Hepatocyte (in vitro differentiated cells): ENCODE measurements at regions not wholly inside any gene's neighbourhood (a gene's known extent, or its start where the extent isn't known, plus 50 kb on each side); places are given as distances from the start of the nearest gene placed in this dataset.

Experiments used
- DNase-seq: peaks from one replicate; pipeline ENCODE4 v3.0.0-alpha.2; 2016; ENCODE audit warnings: low spot score
- H2AFZ ChIP-seq: fragments of 200-600 bp; sonication (generic); 2 replicates; pipeline ENCODE4 v1.6.0; 2016; ENCODE audit warnings: antibody characterized with exemption, mild to moderate bottlenecking
- H3K27ac ChIP-seq: fragments of 200-600 bp; sonication (generic); 2 replicates; pipeline ENCODE4 v1.5.1; 2016; ENCODE audit warnings: mild to moderate bottlenecking
- H3K27me3 ChIP-seq: fragments of 200-600 bp; sonication (generic); 2 replicates; pipeline ENCODE4 v1.6.1; 2016
- H3K36me3 ChIP-seq: fragments of 200-600 bp; sonication (generic); replicated peaks from 2 replicates; pipeline ENCODE4 v1.5.1; 2016; ENCODE audit warnings: low read depth; ENCODE audit not compliant: insufficient read depth
- H3K4me1 ChIP-seq: fragments of 200-600 bp; sonication (generic); 2 replicates; pipeline ENCODE4 v1.5.1; 2016; ENCODE audit warnings: mild to moderate bottlenecking, moderate library complexity; ENCODE audit not compliant: insufficient read depth
- H3K4me2 ChIP-seq: fragments of 200-600 bp; sonication (generic); 2 replicates; pipeline ENCODE4 v1.6.0; 2016
- H3K4me3 ChIP-seq: fragments of 200-600 bp; sonication (generic); 2 replicates; pipeline ENCODE4 v1.5.1; 2016; ENCODE audit warnings: mild to moderate bottlenecking
- H3K79me2 ChIP-seq: fragments of 200-600 bp; sonication (generic); 2 replicates; pipeline ENCODE4 v1.6.0; 2017; ENCODE audit warnings: mild to moderate bottlenecking
- H3K9me2 ChIP-seq: fragments of 200-600 bp; sonication (generic); replicated peaks from 2 replicates; pipeline ENCODE4 v1.6.0; 2017; ENCODE audit warnings: mild to moderate bottlenecking; ENCODE audit not compliant: insufficient read depth
- H3K9me3 ChIP-seq: fragments of 200-600 bp; sonication (generic); 2 replicates; pipeline ENCODE4 v1.5.1; 2016; ENCODE audit warnings: low read depth, mild to moderate bottlenecking
- H4K20me1 ChIP-seq: fragments of 200-600 bp; sonication (generic); 2 replicates; pipeline ENCODE4 v1.6.0; 2016; ENCODE audit warnings: mild to moderate bottlenecking; ENCODE audit not compliant: insufficient read depth, poor library complexity, severe bottlenecking
- CTCF ChIP-seq: fragments of 200-600 bp; sonication (generic); IDR thresholded peaks from 2 replicates; pipeline ENCODE4 v1.5.1; 2016; ENCODE audit warnings: antibody characterized with exemption, mild to moderate bottlenecking; ENCODE audit not compliant: poor library complexity
- EZH2 ChIP-seq: fragments of 200-600 bp; sonication (generic); IDR thresholded peaks from 2 replicates; pipeline ENCODE4 v1.6.1; 2016; ENCODE audit warnings: antibody characterized with exemption, mild to moderate bottlenecking, borderline replicate concordance
- EZH2phosphoT487 ChIP-seq: fragments of 200-600 bp; sonication (generic); IDR thresholded peaks from one replicate; pipeline ENCODE4 v1.6.1; 2018; ENCODE audit warnings: antibody characterized with exemption, mild to moderate bottlenecking, low read depth, moderate library complexity; ENCODE audit not compliant: unreplicated experiment, severe bottlenecking
- WGBS: methylation state at CpG from one replicate; pipeline ENCODE4 v1.1.6; 2016; ENCODE audit warnings: low lambda C conversion rate; ENCODE audit errors: missing lambda C conversion rate; 5-methylcytosine and 5-hydroxymethylcytosine counted together

- Histone ChIP-seq H3K4me1 (no peaks in the 10 kb centered on the region), H3K36me3 (no peaks in the 10 kb centered on the region), H3K27me3 (no peaks in the 10 kb centered on the region), H3K79me2 (no peaks in the 10 kb centered on the region), H3K9me3 (no peaks in the 10 kb centered on the region), H2AFZ (no peak overlapping the region), H3K4me2 (no peak overlapping the region), H3K9me2 (no peaks in the 10 kb centered on the region), H3K4me3 (no peak overlapping the region), H4K20me1 (no peaks in the 10 kb centered on the region), H3K27ac (no peak overlapping the region)
- DNase-seq, result no peak
- TF ChIP-seq EZH2phosphoT487 (no peak), CTCF (no peak), EZH2 (no peak)
- WGBS, result 93% methylated on average over 8 of the region's 8 CpGs
Measured at GRCh38 chr5:133697536-133698258, 85.4 kb upstream of the FSTL4 start.

GRCh38 chr5:133696782-133697507 is 84.6 kb upstream of the FSTL4 start:
- Histone ChIP-seq H3K27me3 (no peaks in the 10 kb centered on the region), H3K27ac (no peak overlapping the region), H3K36me3 (no peaks in the 10 kb centered on the region), H3K4me1 (no peaks in the 10 kb centered on the region), H3K4me3 (no peak overlapping the region), H3K4me2 (no peak overlapping the region), H3K9me2 (no peaks in the 10 kb centered on the region), H3K9me3 (no peaks in the 10 kb centered on the region), H3K79me2 (no peaks in the 10 kb centered on the region), H4K20me1 (no peaks in the 10 kb centered on the region), H2AFZ (no peak overlapping the region)
- DNase-seq, result no peak
- no peak for TF ChIP-seq EZH2
- WGBS, result 95% methylated on average over 10 of the region's 10 CpGs

GRCh38 chr5:133696006-133696584 is 83.8 kb upstream of the FSTL4 start:
- Histone ChIP-seq H3K36me3 (no peaks in the 10 kb centered on the region), H3K4me1 (no peaks in the 10 kb centered on the region), H3K4me3 (no peak overlapping the region), H3K79me2 (no peaks in the 10 kb centered on the region), H3K27ac (no peak overlapping the region), H3K27me3 (peaks cover 4% of the 10 kb centered on the region), H3K9me3 (no peaks in the 10 kb centered on the region), H3K9me2 (no peaks in the 10 kb centered on the region), H2AFZ (no peak overlapping the region), H4K20me1 (no peaks in the 10 kb centered on the region), H3K4me2 (no peak overlapping the region)
- TF ChIP-seq EZH2phosphoT487 (no peak), EZH2 (no peak), CTCF (no peak)
- no peak for DNase-seq
- 91% methylated on average over 10 of the region's 10 CpGs for WGBS
